DMS 273 (cell line): ENCODE measurements at regions not wholly inside any gene's neighbourhood (a gene's known extent, or its start where the extent isn't known, plus 50 kb on each side); places are given as distances from the start of the nearest gene placed in this dataset.

Experiments used
- DNase-seq: peaks from one replicate; lab custom pipeline; 2025; ENCODE audit not compliant: unreplicated experiment; lab: John Stamatoyannopoulos, UW

GRCh38 chr11:20311444-20311843, 52.1 kb upstream of the HTATIP2 start:
- no peak for DNase-seq

GRCh38 chr11:20310596-20311394, 52.7 kb upstream of the HTATIP2 start:
- DNase-seq: no peak

- DNase-seq: no peak
Observed at GRCh38 chr11:20310137-20310536, 53.4 kb upstream of the HTATIP2 start.

GRCh38 chr11:20309231-20310025, 54.1 kb upstream of the HTATIP2 start:
- DNase-seq: no peak

GRCh38 chr11:20308601-20309000, 54.9 kb upstream of the HTATIP2 start:
- no peak for DNase-seq

- DNase-seq: peak; percentile 73
Observed at GRCh38 chr11:20303391-20303965, 60.0 kb upstream of the HTATIP2 start.

GRCh38 chr11:20293992-20294391, 69.5 kb upstream of the HTATIP2 start:
- DNase-seq: no peak

- DNase-seq: no peak
Observed at GRCh38 chr11:20293531-20293930, 70.0 kb upstream of the HTATIP2 start.

GRCh38 chr11:20289732-20290131, 73.8 kb upstream of the HTATIP2 start:
- DNase-seq: no peak

GRCh38 chr11:20283475-20283874, 80.0 kb upstream of the HTATIP2 start:
- no peak for DNase-seq

- DNase-seq: no peak
Observed at GRCh38 chr11:20278727-20279126, 84.8 kb upstream of the HTATIP2 start.

- no peak for DNase-seq
Observed at GRCh38 chr11:20277014-20277413, 86.5 kb upstream of the HTATIP2 start.

GRCh38 chr11:20275987-20276965, 87.2 kb upstream of the HTATIP2 start:
- no peak for DNase-seq

- DNase-seq: no peak
Observed at GRCh38 chr11:20274031-20274430, 89.5 kb upstream of the HTATIP2 start.

- no peak for DNase-seq
Observed at GRCh38 chr11:20261526-20261925, 101.3 kb upstream of the DBX1 start.

- peak; percentile 3 for DNase-seq
Observed at GRCh38 chr11:20260307-20260706, 100.0 kb upstream of the DBX1 start.

- no peak for DNase-seq
Observed at GRCh38 chr11:20259506-20259905, 99.2 kb upstream of the DBX1 start.

GRCh38 chr11:20258376-20258895, 98.2 kb upstream of the DBX1 start:
- peak; percentile 79 for DNase-seq

- no peak for DNase-seq
Observed at GRCh38 chr11:20256925-20257324, 96.7 kb upstream of the DBX1 start.

GRCh38 chr11:20253796-20254195, 93.5 kb upstream of the DBX1 start:
- DNase-seq: no peak

GRCh38 chr11:20251496-20251895, 91.2 kb upstream of the DBX1 start:
- no peak for DNase-seq
